Pancreas (tissue), 10 donors: ENCODE measurements at regions not wholly inside any gene's neighbourhood (a gene's known extent, or its start where the extent isn't known, plus 50 kb on each side); places are given as distances from the start of the nearest gene placed in this dataset.

ENCODE experiments used
- ATAC-seq, 4 donors: fragments of 200-7000 bp; cut with Tn5 transposase; one replicate each; pipeline versions ENCODE4 v1.8.0 to v1.9.1; 2020; ENCODE audit warnings: mild to moderate bottlenecking in 4 of 4, moderate library complexity in 4 of 4
- DNase-seq, 6 donors: peaks; one replicate each; pipeline ENCODE4 v3.0.0-alpha.2; 2020
- FAIRE-seq: peaks from 2 replicates; lab custom pipeline; 2012; peaks lifted over from hg19 to GRCh38; lab: Jason Lieb, UNC
- H3K27ac ChIP-seq, 4 donors: fragments of 200-600 bp; sonication (generic); 1 replicate in 3 of 4; 2 replicates in 1 of 4; pipeline versions ENCODE4 v1.5.0 to v1.8.0; 2020
- H3K27me3 ChIP-seq, 4 donors: fragments of 200-600 bp; one replicate each; pipeline ENCODE4 v1.8.0; 2021
- H3K36me3 ChIP-seq, 3 donors: fragments of 200-600 bp; sonication (generic) in 1 of 3; one replicate each; pipeline versions ENCODE4 v1.5.0 to v1.8.0; 2020 to 2021
- H3K4me1 ChIP-seq, 3 donors: fragments of 200-600 bp; one replicate each; pipeline ENCODE4 v1.8.0; 2021
- H3K4me3 ChIP-seq, 4 donors: fragments of 200-600 bp; sonication (generic) in 2 of 4; one replicate each; pipeline versions ENCODE4 v1.5.0 to v1.8.0; 2020 to 2021
- H3K9me3 ChIP-seq, 4 donors: fragments of 200-600 bp; one replicate each; pipeline ENCODE4 v1.8.0; 2021
- WGBS, 2 donors: extraction: QIAGEN DNeasy Blood & Tissue Kit; methylation state at CpG; one replicate each; pipeline ENCODE4 v1.1.7; 2013; 5-methylcytosine and 5-hydroxymethylcytosine counted together
- intact Hi-C, 3 donors: fragments of 100-400 bp; cut with DNase I; formaldehyde crosslinking; loops; one replicate each; pipeline versions ENCODE4 v1.11.1 to v1.14.2; 2022
- TF ChIP-seq, protein P1 (sequence below), 4 donors: fragments of 200-600 bp; sonication (generic) in 3 of 4; IDR thresholded peaks; one replicate each; pipeline versions ENCODE4 v1.5.0 to v1.8.0; 2021; ENCODE audit warnings: antibody characterized with exemption in 4 of 4
- donor health status: healthy with polysubstance abuse.
- donor health status: DM: no; HTN: no; CAD: no; lungs with moderate emphysema.
- donor health status: DM: no; HTN: no; CAD: no.
- donor health status: control.
- donor health status: control.
- donor health status: Bipolar disorder and iron deficiency.
- donor health status: DM: yes; HTN: yes; CAD: no.
- donor health status: DM: no; HTN: no; CAD: no.
- donor health status: DM: no; HTN: no; CAD: no.
- donor health status: DM: yes; HTN: yes; CAD: no.

DNA sequence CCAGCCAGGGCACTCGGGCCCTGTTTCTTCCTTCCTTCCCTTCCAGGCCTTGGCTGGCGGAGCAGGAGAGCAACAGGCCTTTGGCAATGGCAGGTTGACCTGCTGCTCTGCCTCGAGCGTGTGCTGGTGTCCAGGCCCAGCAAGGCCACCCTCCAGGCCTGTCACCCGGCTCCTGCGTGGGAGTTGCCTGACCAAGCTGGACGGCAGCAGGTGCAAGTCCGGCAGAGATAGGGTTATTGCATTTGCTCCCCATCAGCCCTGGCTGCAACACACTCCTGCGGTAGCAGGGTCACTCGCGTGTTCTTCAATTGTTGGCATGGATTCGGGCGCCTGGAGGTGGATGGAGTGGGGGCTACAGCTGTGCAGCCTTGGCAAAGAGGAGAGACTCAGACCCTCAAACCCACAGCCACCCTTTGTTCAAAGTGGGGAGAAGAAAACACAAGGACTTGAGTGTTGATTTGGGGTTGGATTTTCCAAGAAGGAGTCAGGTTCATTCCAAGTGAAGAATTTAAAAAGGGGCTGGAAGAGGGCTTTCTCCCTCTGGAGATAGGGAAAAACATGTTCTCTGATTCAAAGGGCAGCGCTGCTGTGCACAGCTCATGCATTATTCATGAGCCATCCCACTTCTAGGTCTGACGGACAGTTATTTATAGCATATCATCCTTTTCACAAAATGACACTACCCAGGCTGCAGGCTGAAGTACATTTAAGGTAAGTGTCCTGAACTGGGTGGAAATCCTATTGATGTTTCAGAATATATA is 64.2 kb upstream of the PITRM1 start:
- intact Hi-C loops = loop anchor here in 2 of 3 donors (10.0 kb wide), 2 partner anchors 528 to 1428 kb away; no protein-coding TSS in a partner anchor
- Histone ChIP-seq H3K4me1 (no peaks in the 10 kb centered on the region), H3K4me3 (no peak overlapping the region), H3K27ac (no peak overlapping the region), H3K9me3 (no peaks in the 10 kb centered on the region), H3K36me3 (no peaks in the 10 kb centered on the region), H3K27me3 (no peaks in the 10 kb centered on the region)
- no peak for ATAC-seq
- TF ChIP-seq, protein P1, sequence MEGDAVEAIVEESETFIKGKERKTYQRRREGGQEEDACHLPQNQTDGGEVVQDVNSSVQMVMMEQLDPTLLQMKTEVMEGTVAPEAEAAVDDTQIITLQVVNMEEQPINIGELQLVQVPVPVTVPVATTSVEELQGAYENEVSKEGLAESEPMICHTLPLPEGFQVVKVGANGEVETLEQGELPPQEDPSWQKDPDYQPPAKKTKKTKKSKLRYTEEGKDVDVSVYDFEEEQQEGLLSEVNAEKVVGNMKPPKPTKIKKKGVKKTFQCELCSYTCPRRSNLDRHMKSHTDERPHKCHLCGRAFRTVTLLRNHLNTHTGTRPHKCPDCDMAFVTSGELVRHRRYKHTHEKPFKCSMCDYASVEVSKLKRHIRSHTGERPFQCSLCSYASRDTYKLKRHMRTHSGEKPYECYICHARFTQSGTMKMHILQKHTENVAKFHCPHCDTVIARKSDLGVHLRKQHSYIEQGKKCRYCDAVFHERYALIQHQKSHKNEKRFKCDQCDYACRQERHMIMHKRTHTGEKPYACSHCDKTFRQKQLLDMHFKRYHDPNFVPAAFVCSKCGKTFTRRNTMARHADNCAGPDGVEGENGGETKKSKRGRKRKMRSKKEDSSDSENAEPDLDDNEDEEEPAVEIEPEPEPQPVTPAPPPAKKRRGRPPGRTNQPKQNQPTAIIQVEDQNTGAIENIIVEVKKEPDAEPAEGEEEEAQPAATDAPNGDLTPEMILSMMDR (IDR thresholded peaks at IDR 0.05) = no peak
- WGBS, 2 donors = 61 to 74% methylated on average over 15 of the region's 15 CpGs
- no peak for FAIRE-seq
- no peak for DNase-seq

DNA sequence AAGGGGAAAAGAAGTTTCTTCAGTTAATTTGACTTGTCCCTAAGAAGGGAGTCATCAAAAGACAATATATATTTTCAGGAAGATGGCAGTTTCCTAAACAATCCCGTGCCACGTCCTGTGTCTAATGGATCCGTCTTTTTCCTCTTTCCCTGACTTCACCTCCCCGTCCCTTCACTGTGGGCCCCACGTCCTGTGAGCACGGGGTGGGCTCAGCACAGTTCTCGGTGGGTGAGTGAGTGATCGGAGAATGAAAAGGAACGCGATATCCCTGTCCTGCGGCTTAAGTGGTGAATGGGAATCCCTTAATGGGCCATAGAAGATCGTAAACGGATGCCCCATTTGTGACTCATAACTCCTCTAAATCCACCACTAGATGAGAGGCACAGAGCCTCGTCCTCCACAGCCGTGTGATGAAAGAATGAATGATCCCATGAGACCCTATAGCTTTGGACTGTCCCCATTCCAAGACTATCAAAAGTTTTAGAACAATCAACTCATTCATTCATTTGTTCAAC is 63.5 kb upstream of the PITRM1 start:
- no peak for DNase-seq
- Histone ChIP-seq H3K9me3 (no peaks in the 10 kb centered on the region), H3K4me1 (no peaks in the 10 kb centered on the region), H3K27ac (no peak overlapping the region), H3K4me3 (no peak overlapping the region), H3K36me3 (no peaks in the 10 kb centered on the region), H3K27me3 (no peaks in the 10 kb centered on the region)
- 65 to 74% methylated on average over 15 of the region's 15 CpGs for WGBS, 2 donors
- ATAC-seq = no peak
- intact Hi-C loops = loop anchor here in 2 of 3 donors (10.0 kb wide), 2 partner anchors 529 to 1429 kb away; no protein-coding TSS in a partner anchor
- TF ChIP-seq, protein P1 (IDR thresholded peaks at IDR 0.05) = no peak
- FAIRE-seq = no peak

DNA sequence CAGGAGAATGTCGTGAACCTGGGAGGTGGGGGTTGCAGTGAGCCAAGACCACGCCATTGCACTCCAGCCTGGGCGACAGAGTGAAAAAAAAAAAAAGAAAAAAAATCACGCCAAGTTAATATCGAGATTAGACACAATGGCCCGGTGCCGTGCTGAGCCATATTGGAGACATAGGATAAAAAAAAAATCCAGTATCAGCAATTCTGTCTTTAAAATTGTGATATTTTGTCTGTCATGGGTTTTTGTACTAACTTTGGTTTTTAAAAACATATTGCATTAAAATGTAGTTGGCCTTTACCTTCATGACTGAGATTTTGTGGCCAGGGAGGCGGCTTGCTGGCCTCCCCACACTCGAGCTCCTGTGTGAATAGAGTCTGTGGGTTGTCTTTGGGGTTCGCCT is 62.8 kb upstream of the PITRM1 start:
- FAIRE-seq = no peak
- no peak overlapping the region for H3K4me3 ChIP-seq
- TF ChIP-seq, protein P1 (IDR thresholded peaks at IDR 0.05) = no peak
- intact Hi-C loops = loop anchor here in 2 of 3 donors (10.0 kb wide), 2 partner anchors 529 to 1429 kb away; no protein-coding TSS in a partner anchor
- no peaks in the 10 kb centered on the region for H3K9me3 ChIP-seq
- no peak for DNase-seq
- no peaks in the 10 kb centered on the region for H3K27me3 ChIP-seq
- no peak overlapping the region for H3K27ac ChIP-seq
- no peaks in the 10 kb centered on the region for H3K4me1 ChIP-seq
- no peaks in the 10 kb centered on the region for H3K36me3 ChIP-seq
- 66 to 69% methylated on average over 10 of the region's 10 CpGs for WGBS, 2 donors
- no peak for ATAC-seq

DNA sequence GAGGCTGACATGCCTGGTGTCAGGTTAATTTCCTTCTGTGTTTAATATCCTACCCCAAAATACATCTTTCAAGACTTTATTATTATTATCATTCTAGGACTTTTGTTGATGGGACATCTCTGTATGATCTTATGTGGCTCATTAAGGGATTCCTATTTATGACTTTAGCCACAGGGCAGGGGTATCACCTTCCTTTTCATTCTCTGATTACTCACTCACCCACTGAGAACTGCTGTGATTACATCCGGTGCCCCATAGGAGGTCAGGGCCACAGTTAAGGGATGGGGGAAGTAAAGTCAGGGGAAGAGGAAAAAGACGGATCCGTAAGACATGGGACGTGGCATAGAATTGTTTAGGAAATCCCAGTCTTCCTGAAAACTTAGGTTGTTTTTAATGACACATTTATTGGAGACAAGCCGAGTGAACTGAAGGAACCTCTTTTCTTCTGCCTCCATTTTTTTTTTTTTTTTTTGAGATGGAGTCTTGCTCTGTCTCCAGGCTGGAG is 61.0 kb upstream of the PITRM1 start:
- TF ChIP-seq, protein P1 (IDR thresholded peaks at IDR 0.05) = no peak
- no peak for DNase-seq
- intact Hi-C loops = loop anchor here in 2 of 3 donors (10.0 kb wide), 2 partner anchors 531 to 1431 kb away; no protein-coding TSS in a partner anchor
- WGBS, 2 donors = 60 to 64% methylated on average over 5 of the region's 5 CpGs
- Histone ChIP-seq H3K9me3 (no peaks in the 10 kb centered on the region), H3K36me3 (no peaks in the 10 kb centered on the region), H3K4me3 (no peak overlapping the region), H3K27me3 (no peaks in the 10 kb centered on the region), H3K4me1 (no peaks in the 10 kb centered on the region), H3K27ac (no peak overlapping the region)
- no peak for FAIRE-seq
- ATAC-seq = no peak
